ENCODE measurements at regions not wholly inside any gene's neighbourhood (a gene's known extent, or its start where the extent isn't known, plus 50 kb on each side); places are given as distances from the start of the nearest gene placed in this dataset.

GRCh38 chr5:68435611-68436010 is 220.1 kb downstream of the PIK3R1 start:
- no peak for TF ChIP-seq CTCF (IDR thresholded peaks at IDR 0.05; ENCODE audit: low read length)
- TF ChIP-seq EZH2 (IDR thresholded peaks at IDR 0.05; ENCODE audit: borderline replicate concordance, low read length): no peak
